ENCODE measurements at regions not wholly inside any gene's neighbourhood (a gene's known extent, or its start where the extent isn't known, plus 50 kb on each side); places are given as distances from the start of the nearest gene placed in this dataset.
"Not testable (repeated sequence)": the region's sequence is repeated elsewhere in the genome, so short reads cannot be mapped to it uniquely, and the experiment has no call there.

GRCh38 chr5:123997462-123998215 is 485.7 kb downstream of the CSNK1G3 start:
- no peaks in the 10 kb centered on the region for H3K4me1 ChIP-seq
- intact Hi-C loops (cut with DNase I): no loop called here
- no peaks in the 10 kb centered on the region for H3K36me3 ChIP-seq
- H3K9ac ChIP-seq (ENCODE audit: low read depth in 2 of 2, low read length in 2 of 2): no peak overlapping the region
- no peak for DNase-seq
- no peak overlapping the region for H3K27ac ChIP-seq
- H3K27me3 ChIP-seq: no peaks in the 10 kb centered on the region
- no peak overlapping the region for H3K4me3 ChIP-seq
- no peak for TF ChIP-seq CTCF (IDR thresholded peaks at IDR 0.05)
- no peaks in the 10 kb centered on the region for H3K9me3 ChIP-seq

- Histone ChIP-seq H3K4me3 (no peak overlapping the region), H3K27ac (no peak overlapping the region), H3K36me3 (no peaks in the 10 kb centered on the region), H3K9me3 (no peaks in the 10 kb centered on the region), H3K9ac (ENCODE audit: low read depth in 2 of 2, low read length in 2 of 2) (no peak overlapping the region), H3K27me3 (no peaks in the 10 kb centered on the region), H3K4me1 (no peaks in the 10 kb centered on the region)
- TF ChIP-seq CTCF (IDR thresholded peaks at IDR 0.05): no peak
- DNase-seq: no peak
- intact Hi-C loops (cut with DNase I): no loop called here
These were observed 485.1 kb downstream of the CSNK1G3 start for GRCh38 chr5:123997064-123997461.

GRCh38 chr5:123992641-123993040 is 480.7 kb downstream of the CSNK1G3 start:
- no peaks in the 10 kb centered on the region for H3K9me3 ChIP-seq

GRCh38 chr5:123987956-123988355 is 476.0 kb downstream of the CSNK1G3 start:
- Histone ChIP-seq H3K36me3 (no peaks in the 10 kb centered on the region), H3K9me3 (no peaks in the 10 kb centered on the region), H3K9ac (ENCODE audit: low read depth in 2 of 2, low read length in 2 of 2) (no peak overlapping the region), H3K27me3 (no peaks in the 10 kb centered on the region), H3K4me1 (no peaks in the 10 kb centered on the region), H3K4me3 (no peak overlapping the region), H3K27ac (no peak overlapping the region)
- no peak for TF ChIP-seq CTCF (IDR thresholded peaks at IDR 0.05)
- no peak for DNase-seq
- intact Hi-C loops (cut with DNase I): no loop called here

More at GRCh38 chr5:123992641-123993040, 480.7 kb downstream of the CSNK1G3 start:
- DNase-seq: no peak
- intact Hi-C loops (cut with DNase I): no loop called here
- Histone ChIP-seq H3K9ac (ENCODE audit: low read depth in 2 of 2, low read length in 2 of 2) (no peak overlapping the region), H3K27me3 (no peaks in the 10 kb centered on the region), H3K4me3 (no peak overlapping the region), H3K36me3 (no peaks in the 10 kb centered on the region), H3K4me1 (no peaks in the 10 kb centered on the region), H3K27ac (no peak overlapping the region)
- no peak for TF ChIP-seq CTCF (IDR thresholded peaks at IDR 0.05)

GRCh38 chr5:123976379-123977033 is 464.5 kb downstream of the CSNK1G3 start:
- intact Hi-C loops (cut with DNase I): no loop called here
- Histone ChIP-seq H3K4me3 (no peak overlapping the region), H3K9ac (ENCODE audit: low read depth in 2 of 2, low read length in 2 of 2) (no peak overlapping the region), H3K9me3 (no peaks in the 10 kb centered on the region), H3K4me1 (no peaks in the 10 kb centered on the region), H3K27ac (no peak overlapping the region), H3K27me3 (no peaks in the 10 kb centered on the region), H3K36me3 (no peaks in the 10 kb centered on the region)
- TF ChIP-seq CTCF (IDR thresholded peaks at IDR 0.05): no peak
- no peak for DNase-seq

GRCh38 chr5:123975521-123975920 is 463.5 kb downstream of the CSNK1G3 start:
- H3K4me1 ChIP-seq; H3K9me3 ChIP-seq; DNase-seq; H3K9ac ChIP-seq (ENCODE audit: low read depth in 2 of 2, low read length in 2 of 2); H3K27me3 ChIP-seq; H3K4me3 ChIP-seq; H3K36me3 ChIP-seq; intact Hi-C loops (cut with DNase I); H3K27ac ChIP-seq: not testable (repeated sequence)

Measured in colonic mucosa (tissue), 4 donors.